ENCODE measurements at regions not wholly inside any gene's neighbourhood (a gene's known extent, or its start where the extent isn't known, plus 50 kb on each side); places are given as distances from the start of the nearest gene placed in this dataset.
"Not testable (repeated sequence)": the region's sequence is repeated elsewhere in the genome, so short reads cannot be mapped to it uniquely, and the experiment has no call there.

DNA sequence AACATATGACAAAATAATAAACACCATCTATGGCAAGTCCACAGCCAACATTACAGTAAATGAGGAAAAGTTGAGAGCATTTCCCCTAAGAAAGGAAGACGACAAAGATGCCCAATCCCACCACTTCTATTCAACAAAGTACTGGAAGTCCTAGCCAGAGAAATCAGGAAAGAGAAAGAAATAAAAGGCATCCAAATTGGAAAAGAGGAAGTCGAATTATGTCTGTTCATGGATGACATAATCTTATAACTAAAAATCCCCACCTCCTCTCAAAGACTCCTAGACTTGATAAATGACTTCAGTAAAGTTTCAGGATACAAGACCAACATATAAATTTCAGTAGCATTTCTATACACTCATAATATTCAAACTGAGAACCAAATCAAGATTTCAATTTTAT lies 288.5 kb upstream of the POT1 start:
- DNase-seq = peak in 1 of 2 experiments; percentile 2

DNA sequence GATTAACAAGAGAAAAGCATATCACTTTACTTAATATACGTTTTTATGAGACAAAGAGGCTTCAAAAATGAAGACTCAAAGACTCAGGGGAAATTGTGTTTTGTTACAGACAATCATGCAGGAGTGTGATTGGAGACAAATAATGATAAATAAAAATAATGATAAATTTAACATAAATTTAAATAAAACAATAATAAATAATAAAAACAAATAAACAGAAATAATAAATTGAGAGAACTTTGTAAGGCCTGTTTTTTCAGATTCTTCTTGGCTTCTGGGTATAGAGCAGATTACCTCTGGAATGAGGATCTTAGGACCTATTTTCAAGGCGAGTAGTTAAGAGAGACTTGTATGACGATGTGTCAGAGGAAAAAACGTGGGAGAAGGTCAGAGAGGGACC lies 271.4 kb upstream of the POT1 start:
- no peak for DNase-seq

DNA sequence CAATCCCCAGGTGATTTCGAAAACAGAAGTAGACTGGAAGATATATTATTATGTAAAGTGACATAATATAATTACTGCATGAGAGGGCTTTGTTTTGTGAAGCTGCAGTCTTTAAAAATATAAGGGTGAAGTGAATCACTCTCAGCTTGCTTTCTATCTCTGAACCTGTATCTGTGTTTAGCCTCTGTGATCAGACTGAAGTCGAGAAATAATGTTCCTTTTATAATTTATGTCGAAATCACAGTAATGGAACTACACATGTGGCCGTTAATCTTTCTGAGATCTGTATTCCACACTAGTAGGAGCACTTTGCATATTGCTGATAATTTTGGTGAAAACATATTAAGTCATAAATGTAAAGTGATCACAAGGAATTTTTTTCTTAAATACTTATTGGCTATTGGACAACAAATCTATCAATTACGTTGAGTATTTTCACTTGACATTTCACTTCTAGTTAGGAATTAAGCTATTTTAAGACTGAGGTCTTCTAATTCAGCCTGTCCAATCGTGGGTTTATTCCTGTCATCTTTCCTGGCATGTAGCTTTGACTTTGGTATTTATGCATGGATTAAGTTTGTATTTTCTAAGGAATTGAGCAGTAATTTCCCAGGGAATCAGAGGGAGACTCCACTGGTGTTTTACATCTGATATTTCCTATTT lies 268.2 kb upstream of the POT1 start:
- no peak for DNase-seq

DNA sequence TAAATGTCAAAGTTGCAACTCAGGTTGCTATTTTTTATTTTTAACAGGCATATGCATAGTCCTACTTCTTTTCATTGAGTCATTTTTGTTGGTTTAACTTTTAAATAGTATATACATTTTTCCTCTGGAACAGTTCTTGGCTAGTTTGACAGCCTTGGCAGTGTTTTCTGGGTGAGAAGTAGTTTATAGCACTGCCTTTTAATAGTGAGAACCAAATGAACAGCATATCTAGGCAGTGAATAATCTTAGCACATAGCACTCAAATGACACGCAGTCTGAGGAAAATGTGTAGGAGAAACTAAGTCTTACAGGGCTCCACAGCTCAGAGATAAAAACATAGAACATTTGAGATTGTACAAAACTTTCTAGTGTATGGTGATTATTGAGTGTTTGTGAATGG lies 265.5 kb upstream of the POT1 start:
- DNase-seq = no peak

DNA sequence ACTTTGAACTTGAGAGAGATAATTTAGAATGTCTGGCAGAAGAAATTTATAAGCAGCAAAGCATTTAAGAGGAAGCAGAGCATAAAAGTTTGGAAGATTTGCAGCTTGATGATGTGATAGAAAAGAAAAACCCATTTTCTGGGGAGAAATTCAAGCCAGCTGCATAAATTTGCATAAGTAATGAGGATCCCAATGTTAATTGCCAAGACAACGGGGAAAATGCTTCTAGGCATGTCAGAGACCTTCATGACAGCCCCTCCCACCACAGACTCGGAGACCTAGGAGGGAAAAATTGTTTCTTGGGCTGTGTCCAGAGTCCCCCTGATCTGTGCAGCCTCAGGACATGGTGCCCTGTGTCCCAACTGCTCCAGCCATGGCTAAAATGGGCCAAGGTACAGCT lies 263.6 kb upstream of the POT1 start:
- no peak for DNase-seq

DNA sequence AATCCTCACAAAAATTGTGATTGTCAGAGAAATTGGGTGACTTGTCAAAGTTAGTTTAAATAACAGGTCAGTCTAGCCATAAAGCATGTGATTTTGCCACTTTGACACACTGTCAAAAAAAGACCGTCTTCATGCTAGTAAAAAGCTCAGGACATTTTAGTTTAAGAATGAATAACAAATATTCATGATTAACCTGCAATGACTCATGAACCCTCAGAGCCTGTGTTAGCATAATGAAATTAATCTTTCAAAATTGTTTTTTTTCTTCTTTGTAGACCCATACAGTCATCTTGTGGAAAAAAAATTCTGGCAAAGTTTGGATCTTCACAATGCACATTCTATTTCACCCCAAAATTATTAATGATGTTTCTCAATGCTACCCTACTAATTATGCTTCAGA lies 255.2 kb upstream of the POT1 start:
- DNase-seq = no peak

DNA sequence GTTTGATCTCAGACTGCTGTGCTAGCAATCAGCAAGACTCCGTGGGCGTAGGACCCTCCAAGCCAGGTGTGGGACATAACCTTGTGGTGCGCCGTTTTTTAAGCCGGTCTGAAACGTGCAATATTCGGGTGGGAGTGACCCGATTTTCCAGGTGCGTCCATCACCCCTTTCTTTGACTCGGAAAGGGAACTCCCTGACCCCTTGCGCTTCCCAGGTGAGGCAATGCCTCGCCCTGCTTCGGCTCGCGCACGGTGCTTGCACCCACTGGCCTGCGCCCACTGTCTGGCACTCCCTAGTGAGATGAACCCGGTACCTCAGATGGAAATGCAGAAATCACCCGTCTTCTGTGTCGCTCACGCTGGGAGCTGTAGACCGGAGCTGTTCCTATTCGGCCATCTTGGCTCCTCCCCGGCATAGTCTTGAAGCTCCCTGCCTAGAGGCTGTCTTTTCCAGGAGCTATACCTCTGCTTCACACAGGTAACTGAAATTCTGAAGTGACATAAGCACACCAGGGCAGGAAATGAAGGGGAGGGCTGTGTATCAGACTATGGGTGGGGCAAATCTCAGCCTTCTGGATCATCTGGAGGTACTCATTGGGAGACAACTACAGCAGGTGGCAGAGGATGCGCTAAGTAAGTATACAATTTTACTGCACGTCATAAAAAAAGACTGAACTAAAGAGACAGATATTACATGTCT lies 252.1 kb upstream of the POT1 start:
- not testable (repeated sequence) for DNase-seq

DNA sequence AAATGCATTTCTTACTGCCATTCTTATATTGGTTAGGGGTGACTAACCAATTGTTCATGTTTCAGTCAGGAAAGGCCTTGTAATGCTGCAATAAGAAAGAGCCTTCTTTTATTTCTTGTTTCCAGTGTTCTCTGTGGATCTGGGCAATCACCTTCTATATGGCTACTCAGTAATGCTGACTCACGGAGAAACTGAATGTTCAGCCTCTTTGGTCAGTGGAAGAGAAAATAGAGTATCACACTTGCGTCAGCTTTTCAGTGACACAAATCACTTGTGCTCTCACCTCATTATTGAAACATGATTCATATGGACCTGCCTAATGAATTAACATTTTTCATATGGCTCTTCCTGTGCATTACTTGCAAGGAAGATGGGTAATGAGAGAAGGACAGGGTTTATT lies 243.9 kb upstream of the POT1 start:
- no peak for DNase-seq

DNA sequence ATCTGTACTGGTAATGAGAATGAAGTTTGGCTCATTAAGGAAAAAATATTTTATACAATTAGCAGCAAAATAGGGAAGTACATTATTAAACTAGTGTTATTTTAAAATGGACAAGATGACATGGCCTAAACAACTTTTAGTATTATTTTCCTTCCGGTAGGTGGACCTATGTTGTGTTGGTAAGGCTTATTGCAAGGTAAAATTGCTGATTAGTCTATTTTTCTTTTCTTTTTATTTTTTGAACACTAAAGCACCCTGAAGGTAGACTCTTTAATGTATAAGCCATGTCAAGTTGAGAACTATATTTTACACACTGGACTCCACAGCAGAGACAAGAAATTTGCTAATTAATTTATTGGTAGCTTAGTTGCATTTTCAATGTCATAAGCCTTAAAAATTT lies 239.5 kb upstream of the POT1 start:
- DNase-seq = no peak

DNA sequence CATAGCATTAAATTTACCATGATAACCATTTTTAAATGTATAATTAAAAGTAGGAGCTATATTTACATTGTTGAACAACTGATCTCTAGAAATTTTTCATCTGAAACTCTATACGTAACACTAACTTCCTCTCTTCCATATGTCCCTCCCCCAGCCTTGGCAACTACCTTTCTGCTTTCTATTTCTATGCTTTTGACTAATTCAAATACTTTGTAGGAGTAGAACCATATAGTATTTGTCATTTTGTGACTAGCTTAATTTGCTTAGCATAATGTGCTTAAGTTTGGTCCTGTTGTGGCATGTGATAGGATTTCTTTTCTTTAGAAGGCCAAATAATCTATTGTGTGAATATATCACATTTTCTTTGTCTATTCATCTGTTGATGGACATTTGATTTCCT lies 225.3 kb upstream of the POT1 start:
- DNase-seq = no peak

DNA sequence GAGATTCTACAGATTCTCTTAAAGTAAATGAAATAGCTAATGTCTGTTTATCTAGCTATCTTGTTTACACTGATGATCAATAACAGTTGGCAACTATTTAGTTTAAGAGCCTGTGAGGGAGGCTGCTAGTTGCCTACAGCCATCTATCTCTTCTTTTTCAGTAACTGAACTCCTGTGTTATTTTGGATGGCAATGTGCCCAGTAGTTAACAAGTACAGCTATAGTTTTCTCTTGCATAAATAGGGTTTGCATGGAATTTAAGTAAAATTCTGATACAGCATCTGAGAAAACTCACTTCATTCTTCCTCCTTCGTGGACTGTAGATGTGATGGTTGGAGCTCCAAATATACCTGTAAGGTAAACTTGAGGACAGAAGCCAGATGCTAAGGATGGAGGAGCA lies 219.5 kb upstream of the POT1 start:
- no peak for DNase-seq

DNA sequence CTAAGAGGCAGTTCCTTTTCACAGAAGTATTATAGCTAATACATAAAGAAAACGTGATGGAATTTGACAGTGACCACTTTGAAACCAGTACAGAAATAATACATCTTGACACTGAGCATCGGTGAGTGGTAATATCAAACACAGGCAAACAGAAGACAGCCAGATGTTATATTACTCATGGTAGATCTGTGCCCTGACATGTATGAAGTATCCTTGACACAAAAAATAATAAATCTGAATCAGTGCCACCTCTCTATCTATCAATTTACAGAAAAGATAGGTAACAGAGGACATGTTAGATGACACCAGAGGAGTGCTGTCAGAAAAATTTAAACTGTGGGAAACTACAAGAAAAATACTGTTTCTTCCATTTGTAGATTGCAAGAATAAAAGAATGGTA lies 217.4 kb upstream of the POT1 start:
- DNase-seq = no peak

DNA sequence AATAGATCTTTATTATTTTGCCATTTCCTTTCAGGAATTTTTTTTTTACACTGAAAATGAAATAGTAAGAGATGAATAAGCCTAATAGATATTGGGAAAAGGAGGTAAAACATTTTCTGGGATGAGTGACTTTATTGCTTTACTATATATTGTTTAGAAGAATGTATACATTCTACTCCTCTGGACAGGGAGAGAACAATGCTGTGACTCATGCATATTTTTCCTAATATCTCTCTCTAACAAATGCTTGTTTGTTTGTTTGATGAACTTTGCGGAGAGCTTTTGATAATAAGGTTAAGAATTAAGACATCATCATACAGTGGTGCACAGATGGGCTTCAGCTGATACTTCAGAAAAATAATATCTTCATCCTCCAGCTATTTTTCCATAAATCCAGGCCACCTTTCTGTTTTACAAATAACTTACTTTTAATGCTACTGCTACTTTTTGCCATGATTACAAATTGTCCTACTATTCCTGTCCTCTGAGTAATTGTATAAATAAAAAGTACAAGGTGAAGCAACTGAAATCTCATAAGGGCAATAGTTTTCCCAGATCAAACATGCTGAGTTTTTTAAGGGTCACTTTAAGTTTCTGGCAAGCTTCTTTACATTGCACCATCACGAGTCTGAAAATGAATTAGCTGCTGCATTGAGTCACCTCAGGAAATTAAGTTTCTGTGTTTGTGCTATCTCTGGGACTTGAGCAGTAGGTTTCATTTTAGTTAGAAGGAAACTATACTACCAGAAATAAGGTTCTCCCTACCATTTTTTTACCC lies 207.3 kb upstream of the POT1 start:
- no peak for DNase-seq

DNA sequence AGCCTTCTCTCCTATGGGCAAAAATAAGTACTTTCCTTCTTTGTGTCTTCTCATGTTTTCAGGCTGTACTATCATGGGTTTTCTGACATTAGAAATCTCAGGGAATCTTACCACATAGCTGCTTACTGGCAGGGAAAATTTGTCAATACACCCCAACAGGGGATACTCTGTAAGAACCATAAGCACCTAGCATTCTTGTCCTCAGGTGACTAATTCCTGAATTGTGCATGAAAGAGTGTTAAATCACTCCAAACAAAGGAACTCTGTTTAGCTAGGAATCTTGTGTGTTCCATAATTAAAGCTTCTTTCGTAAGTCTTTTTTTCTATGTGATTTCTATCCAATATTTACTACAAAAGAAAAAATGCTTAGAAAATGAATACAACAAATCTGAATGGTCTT lies 206.7 kb upstream of the POT1 start:
- no peak for DNase-seq

DNA sequence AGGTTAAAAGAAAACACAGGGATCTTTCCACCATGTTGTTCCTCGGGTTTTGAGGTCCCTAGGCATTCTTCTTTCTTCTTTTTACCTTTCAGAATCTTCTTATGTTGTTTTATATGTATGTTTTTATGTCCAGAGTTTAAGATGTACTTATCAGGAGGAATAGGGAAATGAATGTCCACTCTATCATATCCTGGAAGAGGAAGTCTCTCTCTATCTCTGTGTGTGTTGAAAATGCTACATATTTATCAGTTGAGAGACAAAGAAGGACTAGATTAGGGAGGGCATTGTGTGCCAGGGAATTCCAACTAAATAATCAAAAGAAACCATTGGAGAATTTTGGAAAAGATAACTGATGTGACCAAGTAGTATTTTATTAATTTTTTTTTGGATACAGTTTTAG lies 200.5 kb upstream of the POT1 start:
- DNase-seq = no peak

DNA sequence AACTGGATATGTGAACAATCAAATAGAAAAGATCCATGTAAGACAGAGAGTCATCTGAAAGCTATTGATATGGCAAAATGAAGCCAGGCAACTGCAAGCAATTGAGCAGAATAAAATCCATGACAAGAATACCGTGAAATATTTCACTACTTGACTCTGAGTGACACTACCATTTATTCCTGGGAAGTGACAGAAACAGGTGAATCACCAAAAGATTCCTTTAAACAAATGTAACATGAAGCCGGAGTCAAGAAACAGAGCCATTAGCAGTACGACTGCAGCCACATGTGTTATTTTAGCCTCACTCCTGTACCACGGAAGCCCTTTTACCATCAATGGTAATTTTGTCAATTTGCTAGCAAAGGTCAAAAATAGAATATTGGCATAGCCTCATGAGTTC lies 197.7 kb upstream of the POT1 start:
- no peak for DNase-seq

DNA sequence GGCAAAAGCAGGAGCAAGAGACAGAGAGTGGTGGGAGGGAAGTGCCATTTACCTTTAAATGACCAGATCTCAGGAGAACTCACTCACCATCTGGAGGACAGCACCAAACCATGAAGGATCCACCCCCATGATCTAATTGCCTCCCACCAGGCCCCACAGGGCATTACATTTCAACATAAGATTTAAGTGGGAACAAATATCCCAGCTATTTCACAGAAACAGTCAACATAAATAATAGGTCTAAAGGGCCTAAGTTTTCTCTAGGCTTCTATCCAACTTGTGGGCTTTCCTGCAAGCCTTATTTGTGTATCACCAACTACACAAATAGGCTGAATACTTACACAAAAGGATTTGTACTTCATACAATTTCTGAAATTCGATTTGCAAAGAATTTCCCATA lies 196.8 kb upstream of the POT1 start:
- DNase-seq = no peak

DNA sequence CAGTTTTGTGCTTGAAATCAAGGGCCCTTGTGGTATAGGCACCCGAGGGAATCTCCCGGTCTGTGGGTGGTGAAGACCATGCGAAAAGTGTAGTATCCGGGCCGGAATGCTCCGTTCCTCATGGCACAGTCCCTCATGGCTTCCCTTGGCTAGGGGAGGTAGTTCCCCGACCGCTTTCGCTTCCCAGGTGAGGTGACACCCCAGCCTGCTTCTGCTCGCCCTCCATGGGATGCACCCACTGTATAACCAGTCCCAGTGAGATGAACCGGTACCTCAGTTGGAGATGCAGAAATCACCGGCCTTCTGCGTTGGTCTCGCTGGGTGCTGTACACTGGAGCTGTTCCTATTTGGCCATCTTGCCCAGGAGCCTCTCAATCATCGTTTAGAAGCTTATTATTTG lies 195.7 kb upstream of the POT1 start:
- no peak for DNase-seq

DNA sequence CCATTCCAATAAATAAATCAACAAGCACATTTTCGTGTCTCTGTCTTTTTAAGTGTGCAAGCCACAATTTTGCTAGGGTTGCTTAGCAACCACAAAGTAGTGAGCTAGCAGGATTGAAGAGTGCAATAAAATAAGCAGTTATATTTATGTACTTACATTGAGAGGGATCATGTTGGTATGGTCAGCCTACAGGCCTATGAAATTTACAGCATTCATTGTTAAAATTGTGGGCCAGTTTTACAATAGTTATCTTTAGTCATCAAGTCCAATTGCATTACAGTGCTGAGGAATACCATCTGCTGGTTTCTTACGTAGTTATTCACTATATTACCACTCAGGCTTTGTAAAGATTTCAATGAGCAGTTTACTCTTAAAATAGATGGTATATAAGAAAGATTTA lies 192.5 kb upstream of the POT1 start:
- no peak for DNase-seq

DNA sequence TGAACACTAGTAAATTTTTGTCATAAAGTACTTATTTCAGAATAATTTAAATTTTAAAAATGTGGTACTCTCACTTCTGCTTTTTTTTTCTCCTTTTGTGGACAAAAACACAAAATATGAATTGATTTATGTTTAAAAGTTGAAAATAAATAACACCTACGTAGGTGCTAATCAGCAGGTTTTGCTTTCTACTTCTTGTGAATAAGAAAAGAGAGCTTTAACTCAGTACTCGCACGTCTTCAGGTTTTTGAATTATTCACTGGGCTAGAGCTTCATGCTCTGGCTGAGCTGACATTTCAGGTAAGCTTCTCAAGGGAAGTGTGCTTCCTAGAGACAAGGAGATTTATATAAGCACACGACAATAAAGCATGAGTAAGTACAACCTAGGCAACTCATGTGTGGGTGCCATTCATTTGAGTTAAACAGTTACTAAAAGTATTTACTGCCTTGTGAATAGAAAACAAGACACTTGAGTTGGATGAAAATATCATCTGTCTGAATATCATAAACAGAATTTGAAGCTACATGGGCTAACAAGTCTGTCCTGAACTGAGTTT lies 190.0 kb upstream of the POT1 start:
- no peak for DNase-seq

DNA sequence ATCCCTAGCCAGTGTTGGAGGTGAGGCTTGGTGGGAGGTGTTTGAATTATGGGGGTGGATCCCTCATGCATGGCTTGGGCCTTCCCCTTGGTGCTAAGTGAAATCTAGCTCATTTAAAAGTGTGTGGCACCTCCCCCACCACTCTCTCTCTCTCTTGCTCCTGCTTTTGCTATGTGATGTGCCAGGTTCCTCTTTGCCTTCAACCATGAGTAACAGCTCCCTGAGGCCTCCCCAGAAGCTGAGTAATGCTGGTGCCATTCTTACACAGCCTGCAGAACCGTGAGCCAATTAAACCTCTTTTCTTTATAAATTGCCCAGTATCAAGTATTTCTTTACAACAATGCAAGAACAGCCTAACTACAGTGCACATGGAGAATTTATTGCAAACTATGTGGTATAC lies 188.8 kb upstream of the POT1 start:
- peak in 1 of 2 experiments; percentile 8 for DNase-seq

DNA sequence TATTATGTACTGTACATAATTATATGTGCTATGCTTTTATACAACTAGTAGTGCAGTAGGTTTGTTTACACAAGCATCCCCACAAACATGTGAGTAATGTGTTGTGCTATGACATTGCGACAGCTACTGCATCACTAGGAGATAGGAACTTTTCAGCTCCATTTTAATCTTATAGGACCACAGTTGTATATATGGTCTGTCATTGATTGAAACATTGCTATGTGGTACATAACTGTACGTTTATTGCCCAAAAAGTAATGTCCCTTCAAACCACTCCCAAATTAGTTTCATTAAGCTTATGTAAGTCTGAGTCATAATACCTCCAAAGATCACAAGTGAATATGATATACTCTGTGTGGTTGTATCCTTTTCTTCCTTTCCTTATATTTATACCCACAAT lies 183.2 kb upstream of the POT1 start:
- no peak for DNase-seq

DNA sequence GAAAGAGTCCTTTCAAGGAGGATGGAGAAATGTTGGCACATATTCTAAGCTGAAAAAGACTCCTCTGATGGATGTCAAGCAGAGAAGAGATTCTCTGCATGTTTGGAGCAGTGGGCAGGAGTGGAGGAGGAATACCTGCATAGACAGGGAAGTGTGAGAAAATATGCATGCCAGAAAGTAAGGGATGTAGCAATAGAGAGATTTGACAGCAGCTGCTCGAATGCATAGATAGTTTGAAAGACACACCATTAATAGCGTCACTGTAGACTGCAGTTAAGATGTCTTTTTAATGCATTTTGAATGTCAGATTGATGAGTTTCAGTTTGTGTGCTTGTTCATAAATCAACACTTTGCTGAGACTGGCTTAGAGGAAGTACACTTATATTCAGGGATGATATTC lies 169.9 kb upstream of the POT1 start:
- DNase-seq = no peak

DNA sequence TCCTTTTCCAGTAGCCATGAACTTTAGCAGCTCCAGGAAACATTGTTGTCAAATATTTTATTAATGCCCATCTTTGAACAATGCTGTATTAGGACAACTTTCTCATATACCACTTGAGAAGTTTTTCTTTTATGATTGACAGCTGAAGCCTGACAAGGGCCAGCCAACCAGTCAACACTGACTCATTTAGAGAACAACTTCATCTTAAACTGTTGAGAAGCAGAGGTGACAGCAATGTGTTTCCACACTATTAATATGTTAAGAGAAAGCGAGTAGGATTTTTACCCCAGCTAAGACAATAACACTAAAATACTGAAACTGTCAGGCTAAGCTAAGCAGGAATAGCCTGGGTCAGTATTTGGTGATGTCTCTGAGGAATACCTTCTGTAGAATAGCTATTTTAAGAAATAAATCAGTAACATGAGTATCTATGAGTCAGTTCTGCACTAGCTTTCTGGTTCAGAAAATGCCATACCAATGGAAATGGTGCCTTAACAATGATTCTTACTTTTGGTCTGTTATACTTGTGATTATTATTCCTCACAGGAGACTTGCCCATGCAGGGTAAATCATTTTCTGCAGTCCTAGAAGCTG lies 168.8 kb upstream of the POT1 start:
- DNase-seq = no peak
